ENCODE measurements at regions not wholly inside any gene's neighbourhood (a gene's known extent, or its start where the extent isn't known, plus 50 kb on each side); places are given as distances from the start of the nearest gene placed in this dataset.

- no peak for TF ChIP-seq RORA (CRISPR knock-in tag; IDR thresholded peaks at IDR 0.05)
- no peak for TF ChIP-seq U2AF1 (optimal IDR thresholded peaks at IDR 0.05; ENCODE audit: low read depth, low read length)
These were observed 822.8 kb downstream of the GALC start (continued) for GRCh38 chr14:87170179-87170578.

GRCh38 chr14:87169362-87169761 is 823.6 kb downstream of the GALC start:
- Histone ChIP-seq H3K27ac (ENCODE audit: extremely low read length, insufficient read depth, low read length) (no peak overlapping the region), H3K4me1 (ENCODE audit: insufficient read depth, low read length) (no peaks in the 10 kb centered on the region), H3K4me2 (ENCODE audit: low read depth, low read length) (no peak overlapping the region), H3K79me2 (ENCODE audit: insufficient read depth, low read length) (no peaks in the 10 kb centered on the region), H3K9ac (ENCODE audit: insufficient read depth, low read depth, low read length) (no peak overlapping the region), H3K36me3 (replicated peaks in 1 of 2; ENCODE audit: control insufficient read depth in 1 of 2, insufficient read depth in 2 of 2, low read length in 2 of 2) (no peaks in the 10 kb centered on the region), H3K9me3 (ENCODE audit: low read length) (peaks cover 8% of the 10 kb centered on the region; the same call in 1 of the 2 replicates), H4K20me1 (ENCODE audit: insufficient read depth, low read length) (no peaks in the 10 kb centered on the region), H3K27me3 (ENCODE audit: control insufficient read depth in 1 of 2, insufficient read depth in 2 of 2, low read length in 2 of 2) (no peaks in the 10 kb centered on the region), H2AFZ (ENCODE audit: low read length) (no peak overlapping the region), H3K4me3 (replicated peaks in 1 of 3; ENCODE audit: insufficient read depth in 1 of 3, low read depth in 2 of 3, low read length in 3 of 3) (no peak overlapping the region)
- ATAC-seq, result no peak
- 0% methylated on average over 2 of the region's 2 CpGs for WGBS (ENCODE audit: low lambda C conversion rate)
- intact Hi-C loops (cut with micrococcal nuclease; ENCODE audit: unreplicated experiment), result no loop called here
- in situ Hi-C loops (cut with HindIII; ENCODE audit: extremely low pct_ligation_motif_present, low pct_unique_long_range_greater_than_20kb), result no loop called here
- POLR2A ChIA-PET, result no interaction called here
- no TSS peak for BruUV-seq (replicated peaks)
- FAIRE-seq, result no peak
- DNase-seq (ENCODE audit: low spot score), result no peak
- CTCF ChIA-PET (ENCODE audit: low intra/inter-chr PET ratio, low total read pairs), result no interaction called here
- TF ChIP-seq ZNF256 (CRISPR knock-in tag; conservative IDR thresholded peaks at IDR 0.05) (no peak), ZNF782 (CRISPR knock-in tag; IDR thresholded peaks at IDR 0.05; ENCODE audit: borderline replicate concordance) (no peak), ZSCAN31 (CRISPR knock-in tag; IDR thresholded peaks at IDR 0.05; ENCODE audit: low read depth) (no peak), ZNF775 (CRISPR knock-in tag; IDR thresholded peaks at IDR 0.05; ENCODE audit: borderline replicate concordance) (no peak), ZNF503 (CRISPR knock-in tag; IDR thresholded peaks at IDR 0.05) (no peak), DR1 (CRISPR knock-in tag; IDR thresholded peaks at IDR 0.05) (no peak), PHF21A (CRISPR knock-in tag; IDR thresholded peaks at IDR 0.05) (no peak)
